ENCODE measurements at regions not wholly inside any gene's neighbourhood (a gene's known extent, or its start where the extent isn't known, plus 50 kb on each side); places are given as distances from the start of the nearest gene placed in this dataset.

DNA sequence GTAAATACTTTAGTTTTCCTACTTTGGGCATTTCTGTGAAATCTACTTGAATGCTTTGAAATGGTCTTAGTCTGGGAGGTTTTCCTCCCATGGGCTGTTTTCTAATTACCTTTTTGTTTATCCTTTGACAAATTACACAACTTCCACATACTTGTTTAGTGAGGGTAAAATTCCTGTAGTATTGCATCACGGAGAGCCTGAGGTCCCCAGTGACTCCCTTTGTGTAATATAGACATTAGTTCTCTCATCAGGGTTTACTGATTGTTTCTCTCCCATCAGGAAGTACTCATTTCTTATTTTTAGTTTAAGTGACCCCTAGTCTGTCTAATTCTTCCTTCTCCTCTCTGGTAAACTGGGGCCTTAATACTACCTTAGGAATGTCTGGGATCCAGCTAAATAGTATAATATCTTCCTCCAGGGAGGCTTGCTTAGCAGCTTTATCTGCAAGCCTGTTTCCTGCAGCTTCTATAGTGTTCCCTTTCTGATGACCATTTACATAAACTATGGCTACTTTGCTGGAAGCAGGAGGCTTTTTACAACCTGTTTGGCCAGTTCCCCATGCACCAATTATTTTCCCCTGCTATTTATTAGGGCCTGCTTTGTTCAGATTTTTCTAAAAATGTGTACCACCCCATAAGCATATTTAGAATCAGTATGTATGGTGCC lies 87.2 kb upstream of the XCR1 start:
- no peak for DNase-seq (ENCODE audit: low read depth in 4 of 4, low spot score in 1 of 4)

DNA sequence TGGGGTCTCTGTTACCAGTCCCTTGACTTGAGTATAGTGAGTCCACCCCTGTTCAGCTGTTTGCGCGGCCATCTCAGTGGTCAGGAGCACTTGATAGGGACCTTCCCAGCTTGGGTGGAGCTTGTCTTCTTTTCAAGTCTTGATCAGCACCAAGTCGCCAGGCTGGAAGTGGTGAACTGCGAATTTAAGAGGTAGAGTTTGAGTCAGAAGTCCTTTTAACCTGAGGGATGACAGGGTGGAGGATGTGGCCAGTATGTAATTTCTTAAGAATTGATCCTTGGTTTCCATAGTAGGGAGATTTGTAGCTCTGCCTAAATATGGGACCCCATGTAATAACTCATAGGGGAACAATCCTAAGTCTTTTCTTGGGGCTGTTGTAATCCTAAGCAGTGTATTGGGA lies 86.3 kb upstream of the XCR1 start:
- no peak for DNase-seq (ENCODE audit: low read depth in 4 of 4, low spot score in 1 of 4)

DNA sequence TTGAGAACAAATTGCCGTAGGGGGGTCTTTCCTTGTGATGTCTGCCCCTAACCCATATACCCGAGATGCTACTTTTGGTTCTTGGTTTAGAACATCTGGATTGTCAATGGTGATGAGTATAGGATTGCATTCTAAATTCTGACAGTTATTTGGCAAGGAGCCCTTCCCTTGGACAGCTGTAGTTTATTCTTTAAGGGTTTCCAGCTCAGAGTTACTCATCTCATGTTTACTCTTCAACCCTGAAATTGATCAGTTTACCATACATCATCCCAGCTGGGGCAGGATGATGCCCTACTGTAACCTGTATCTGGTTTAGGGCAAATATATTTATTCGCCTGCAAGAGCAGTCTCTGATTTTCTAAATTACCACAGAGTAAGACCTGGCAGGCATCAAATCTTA lies 85.7 kb upstream of the XCR1 start:
- no peak for DNase-seq (ENCODE audit: low read depth in 4 of 4, low spot score in 1 of 4)

DNA sequence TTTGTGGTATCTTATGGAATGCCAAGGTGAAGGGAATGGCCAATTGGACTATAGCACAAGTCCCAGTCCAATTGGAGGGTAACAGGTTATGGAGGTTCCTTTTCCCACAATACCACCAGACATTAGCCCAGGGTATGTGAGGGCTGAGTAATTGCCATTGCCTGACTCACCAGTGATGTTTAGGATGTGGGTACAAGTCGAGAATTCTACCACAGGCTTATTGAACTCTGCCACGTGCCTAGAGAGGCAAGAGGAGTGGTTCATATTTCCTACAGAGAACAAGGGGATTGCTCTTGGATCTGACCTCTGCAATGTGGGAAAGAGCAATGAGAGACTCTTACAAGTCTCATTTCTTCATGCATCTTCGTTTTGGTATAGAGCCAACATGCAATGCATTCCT lies 85.0 kb upstream of the XCR1 start:
- no peak for DNase-seq (ENCODE audit: low read depth in 4 of 4, low spot score in 1 of 4)

DNA sequence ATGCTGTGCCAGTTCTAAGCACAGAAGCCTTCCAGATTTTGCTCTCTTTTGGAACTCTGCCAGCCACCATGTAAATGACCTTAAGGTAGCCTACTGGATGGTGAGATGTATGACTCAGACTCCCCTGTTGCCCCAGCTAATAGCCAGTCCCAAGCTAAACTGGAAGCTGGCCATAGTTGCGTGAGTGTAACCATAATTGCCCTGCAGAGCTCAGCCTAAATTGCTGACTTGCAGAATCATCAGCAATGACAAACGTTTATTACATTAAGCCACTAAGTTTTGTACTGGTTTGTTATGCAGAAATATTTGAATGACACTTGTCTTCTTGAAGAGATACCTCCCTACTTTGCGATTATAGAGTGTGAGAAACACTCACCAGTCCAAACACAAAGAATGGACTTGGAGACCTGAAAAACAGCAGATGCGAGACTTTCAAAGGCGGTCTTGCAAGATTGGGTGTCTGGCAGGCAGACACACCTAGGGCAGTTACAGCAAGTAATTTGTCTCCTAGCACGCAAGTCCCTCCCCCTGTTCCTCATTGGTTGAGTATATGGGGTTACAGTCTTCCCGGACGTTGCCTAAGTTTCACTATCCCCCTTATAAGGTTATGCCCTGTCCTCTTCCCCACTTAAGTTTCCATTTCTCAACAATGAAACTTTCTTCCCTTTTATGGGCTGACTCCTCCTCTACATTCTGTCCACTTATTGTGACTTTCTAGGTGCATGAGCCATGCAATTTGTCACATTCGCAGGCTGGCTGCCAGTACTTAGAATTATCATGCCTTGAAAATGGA lies 83.6 kb upstream of the XCR1 start:
- no peak for DNase-seq (ENCODE audit: low read depth in 4 of 4, low spot score in 1 of 4)

DNA sequence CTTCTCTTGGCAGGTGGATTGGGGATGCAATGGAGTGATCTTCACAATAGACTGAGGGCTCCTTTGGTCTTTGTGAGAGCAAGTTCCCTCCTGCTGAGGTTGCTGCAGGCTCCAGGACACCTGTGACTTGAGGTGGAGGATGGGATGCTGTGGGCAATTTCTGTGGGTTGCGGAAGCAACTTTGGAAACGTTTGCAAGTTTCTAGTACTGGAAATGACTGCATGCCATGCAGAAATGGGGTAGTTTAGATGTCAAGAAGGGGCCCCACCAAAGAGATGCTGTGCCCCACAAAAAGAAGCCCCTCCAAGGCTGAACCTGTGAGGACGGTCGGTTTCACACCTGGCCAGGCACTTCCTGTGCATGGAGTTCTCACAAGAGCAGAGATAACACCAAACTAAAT lies 80.4 kb upstream of the XCR1 start:
- no peak for DNase-seq (ENCODE audit: low read depth in 4 of 4, low spot score in 1 of 4)

DNA sequence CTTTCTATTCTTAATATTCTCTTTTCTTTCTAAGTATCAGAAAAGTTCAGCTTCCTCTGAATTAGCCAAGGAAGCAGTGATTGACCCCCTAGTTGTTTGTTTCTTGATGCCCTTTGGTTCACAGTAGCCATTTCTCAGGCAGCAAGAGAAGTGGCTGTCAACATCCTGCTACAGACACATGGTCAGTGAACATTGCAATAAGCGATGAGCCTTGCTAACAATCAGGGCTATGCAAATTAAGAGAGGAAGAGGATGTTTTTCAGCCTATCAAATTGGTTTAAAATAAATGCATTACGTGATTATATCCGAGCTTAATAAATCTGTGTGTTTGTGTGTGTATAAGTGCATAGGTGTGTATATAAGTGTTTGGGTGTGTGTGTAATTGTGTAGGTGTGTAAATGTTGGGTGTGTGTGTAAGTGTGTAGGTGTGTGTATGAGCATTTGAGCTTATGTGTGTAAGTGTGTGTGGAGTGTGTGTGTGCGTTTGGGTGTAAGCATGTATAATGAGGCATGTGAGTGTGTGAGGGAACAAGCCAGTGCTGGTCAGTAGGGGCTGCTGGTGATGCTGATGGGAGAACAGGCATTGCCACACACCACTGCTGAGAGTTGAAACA lies 78.1 kb upstream of the XCR1 start:
- DNase-seq (ENCODE audit: low read depth in 4 of 4, low spot score in 1 of 4) = no peak

DNA sequence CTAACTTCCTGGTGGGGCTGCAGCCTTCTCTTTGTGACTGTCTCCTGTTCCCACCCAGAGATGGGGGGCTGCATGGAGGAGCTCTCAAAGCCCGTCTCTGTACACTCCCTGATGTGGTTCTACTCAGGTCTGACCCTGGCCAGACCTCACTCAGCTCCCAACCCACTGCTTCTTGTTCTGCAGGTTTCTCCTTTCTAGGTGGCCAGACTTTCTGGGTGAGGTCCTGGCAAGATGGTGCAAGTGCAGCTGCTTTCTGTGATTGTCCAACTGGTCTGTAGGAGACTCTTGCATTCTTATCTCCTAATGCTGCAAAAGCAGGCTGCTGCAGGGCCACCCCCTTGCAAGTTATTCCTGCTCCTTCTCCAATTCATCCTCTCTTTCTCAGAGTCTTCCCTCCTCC lies 77.4 kb upstream of the XCR1 start:
- no peak for DNase-seq (ENCODE audit: low read depth in 4 of 4, low spot score in 1 of 4)

DNA sequence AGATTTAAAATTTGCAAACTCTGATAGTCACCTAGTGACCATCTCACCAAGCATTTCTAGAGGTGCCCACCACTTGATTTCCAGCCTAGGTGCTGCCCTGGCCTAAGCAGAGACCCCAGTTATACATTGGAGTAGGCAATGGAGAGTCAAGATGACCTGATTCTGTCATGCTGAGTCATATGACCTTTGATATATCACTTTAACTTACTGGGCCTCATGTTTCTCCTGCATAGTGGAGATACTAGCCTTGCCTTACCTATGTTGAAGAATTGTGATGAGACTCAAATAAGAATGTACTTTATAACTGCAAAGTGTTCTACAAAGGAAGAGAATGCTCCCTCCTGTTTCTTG lies 75.5 kb upstream of the XCR1 start:
- no peak for DNase-seq (ENCODE audit: low read depth in 4 of 4, low spot score in 1 of 4)

DNA sequence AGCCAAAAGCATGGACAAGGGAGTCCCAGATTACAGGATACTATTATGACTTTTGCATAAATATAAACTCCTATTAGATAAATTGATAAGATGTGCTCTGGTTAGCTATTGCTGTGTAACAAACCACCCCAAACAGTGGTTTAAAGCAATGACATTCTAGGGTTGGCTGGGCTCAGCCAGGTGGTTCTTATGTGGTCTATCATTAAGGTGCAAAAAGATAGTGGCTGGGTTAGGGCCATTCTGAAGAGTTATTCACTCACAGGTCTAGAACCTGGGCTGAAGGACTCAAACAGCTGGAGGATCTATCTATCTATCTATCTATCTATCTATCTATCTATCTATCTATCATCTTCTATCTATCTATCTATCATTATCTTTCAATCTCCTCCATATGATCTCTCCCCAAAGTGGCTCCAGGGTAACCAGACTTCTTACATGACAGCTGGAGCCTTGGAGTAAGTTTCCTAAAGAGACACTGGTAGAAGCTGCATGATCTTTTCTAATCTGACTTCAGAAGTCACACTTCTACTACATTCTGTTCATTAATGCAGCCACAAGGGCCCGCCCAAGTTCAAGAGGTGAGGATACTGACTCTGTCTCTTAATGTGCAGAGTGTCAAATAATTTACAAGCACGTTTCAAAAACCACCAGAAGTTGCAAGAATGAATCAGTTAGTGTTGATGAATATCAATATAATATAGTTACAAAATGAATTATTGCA lies 74.9 kb upstream of the XCR1 start:
- no peak for DNase-seq (ENCODE audit: low read depth in 4 of 4, low spot score in 1 of 4)

DNA sequence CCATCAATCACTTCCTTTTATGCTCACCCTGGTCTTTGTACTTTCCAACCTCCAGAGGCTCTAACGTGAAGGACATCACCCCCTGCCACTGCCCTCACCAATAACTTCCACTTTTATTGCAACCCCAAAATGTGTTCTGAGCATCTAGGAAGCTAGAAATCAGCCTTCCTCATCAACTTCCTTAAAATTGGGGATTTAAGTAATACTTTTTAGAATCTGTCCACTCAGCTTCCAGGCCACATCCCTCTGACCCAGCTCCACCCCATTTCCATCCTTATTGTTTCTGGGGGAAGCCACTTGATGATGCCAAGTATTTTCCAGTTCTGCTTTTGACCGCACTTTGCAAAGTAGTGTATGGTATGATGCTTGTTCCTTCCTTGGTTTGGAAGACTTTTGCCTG lies 73.5 kb upstream of the XCR1 start:
- DNase-seq (ENCODE audit: low read depth in 4 of 4, low spot score in 1 of 4) = no peak

DNA sequence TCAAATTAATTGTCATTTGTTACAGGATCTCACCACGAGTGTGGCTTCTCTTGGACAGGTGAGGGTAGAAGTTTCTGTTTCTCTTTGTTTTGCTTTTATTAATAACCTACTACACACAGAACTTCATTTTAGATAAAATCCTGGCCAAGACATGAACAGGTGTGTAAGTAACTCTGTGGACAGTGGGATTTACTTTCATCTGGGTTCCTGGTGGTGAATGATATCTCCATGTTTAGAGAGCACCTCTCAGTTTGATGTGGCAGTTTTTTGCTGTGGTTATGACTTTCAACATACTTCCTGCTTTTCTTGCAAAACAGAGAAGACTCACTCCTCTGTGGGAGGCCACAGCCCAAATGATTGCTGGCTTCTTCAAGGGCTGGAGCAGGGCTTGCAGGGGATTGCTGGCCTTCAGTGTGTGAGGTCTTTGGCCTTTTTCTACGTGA lies 71.1 kb upstream of the XCR1 start:
- DNase-seq (ENCODE audit: low read depth in 4 of 4, low spot score in 1 of 4) = peak in 1 of 4 experiments; percentile 15

DNA sequence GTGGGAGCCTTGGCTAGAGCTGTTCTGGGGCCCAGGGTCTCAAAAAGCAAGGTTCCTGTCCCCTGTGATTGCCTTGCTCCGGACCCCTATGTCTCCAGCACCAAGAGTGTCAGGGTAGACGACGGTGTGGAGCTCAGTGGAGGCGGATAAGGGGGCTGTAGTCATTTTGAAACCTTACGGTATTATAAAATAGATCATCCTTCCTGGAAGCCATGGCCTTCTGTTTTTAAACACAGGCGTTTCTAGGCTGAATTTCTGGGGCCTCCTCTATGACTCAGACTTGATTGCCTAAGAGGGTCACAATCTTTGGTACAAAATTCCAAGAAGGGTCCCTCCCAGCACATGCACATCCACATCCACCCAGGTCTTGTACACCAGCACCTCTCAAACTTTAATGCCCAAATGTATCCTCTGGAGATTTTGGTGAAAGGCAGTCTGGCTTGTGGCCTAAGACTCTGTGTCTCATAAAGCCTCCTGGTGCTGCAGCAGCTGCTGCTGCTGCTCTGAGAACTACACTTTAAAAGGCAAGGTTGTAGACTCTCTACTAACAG lies 70.5 kb upstream of the XCR1 start:
- peak in 1 of 4 experiments; percentile 20 for DNase-seq (ENCODE audit: low read depth in 4 of 4, low spot score in 1 of 4)

DNA sequence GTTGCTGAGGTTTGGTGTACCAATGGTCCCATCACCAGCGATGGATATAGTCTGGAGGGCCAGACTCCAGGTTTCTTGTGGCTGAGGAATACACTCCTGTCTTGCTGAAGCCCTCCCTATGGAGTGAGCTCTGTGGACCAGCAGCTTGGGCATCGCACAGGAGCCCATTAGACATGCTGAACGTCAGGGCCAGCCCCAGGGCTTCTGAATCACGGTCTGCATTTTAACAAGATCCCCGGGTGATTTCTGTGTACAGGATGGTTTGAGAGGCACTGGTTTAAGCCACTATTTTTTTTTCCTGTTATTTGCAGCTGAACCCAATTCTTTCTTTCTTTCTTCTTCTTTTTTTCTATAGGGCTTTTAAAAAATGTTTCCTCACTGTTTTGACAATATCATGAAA lies 69.5 kb upstream of the XCR1 start:
- no peak for DNase-seq (ENCODE audit: low read depth in 4 of 4, low spot score in 1 of 4)

DNA sequence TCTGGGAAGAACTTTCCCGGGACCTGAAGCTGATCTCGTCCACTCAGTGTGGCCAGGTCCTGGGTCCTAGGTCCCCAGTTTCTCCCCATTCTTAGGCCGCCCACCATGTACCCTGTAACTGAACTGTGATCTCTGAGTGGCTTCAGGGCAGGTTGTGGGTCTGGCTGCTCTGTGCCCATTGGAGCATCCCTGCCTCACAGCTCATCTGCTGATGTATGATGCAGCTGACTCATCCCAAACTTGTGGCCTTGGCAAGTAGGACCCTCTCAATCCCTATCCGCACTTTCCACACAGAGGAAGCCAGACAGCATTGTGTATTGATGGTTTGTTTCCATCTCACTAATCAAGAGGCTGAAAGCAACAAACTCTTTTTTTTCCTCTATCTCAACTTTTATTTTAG lies 69.1 kb upstream of the XCR1 start:
- no peak for DNase-seq (ENCODE audit: low read depth in 4 of 4, low spot score in 1 of 4)

DNA sequence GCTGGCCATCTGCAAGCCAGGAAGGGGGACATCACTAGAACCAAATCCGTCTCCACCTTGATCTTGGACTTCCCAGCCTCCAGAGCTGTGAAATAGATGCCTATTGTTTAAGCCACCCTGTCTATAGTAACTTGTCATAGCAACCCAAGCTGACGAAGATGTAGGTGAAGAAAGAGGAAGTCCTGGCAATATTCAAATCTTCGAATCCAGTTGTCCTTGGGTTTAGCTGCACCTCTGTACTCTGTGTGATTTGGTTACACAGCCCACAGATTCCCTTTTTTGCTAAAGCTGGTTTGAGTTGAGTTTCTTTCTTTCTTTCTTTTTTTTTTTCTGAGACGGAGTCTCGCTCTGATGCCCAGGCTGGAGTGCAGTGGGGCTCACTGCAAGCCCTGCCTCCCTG lies 68.0 kb upstream of the XCR1 start:
- DNase-seq (ENCODE audit: low read depth in 4 of 4, low spot score in 1 of 4) = no peak

DNA sequence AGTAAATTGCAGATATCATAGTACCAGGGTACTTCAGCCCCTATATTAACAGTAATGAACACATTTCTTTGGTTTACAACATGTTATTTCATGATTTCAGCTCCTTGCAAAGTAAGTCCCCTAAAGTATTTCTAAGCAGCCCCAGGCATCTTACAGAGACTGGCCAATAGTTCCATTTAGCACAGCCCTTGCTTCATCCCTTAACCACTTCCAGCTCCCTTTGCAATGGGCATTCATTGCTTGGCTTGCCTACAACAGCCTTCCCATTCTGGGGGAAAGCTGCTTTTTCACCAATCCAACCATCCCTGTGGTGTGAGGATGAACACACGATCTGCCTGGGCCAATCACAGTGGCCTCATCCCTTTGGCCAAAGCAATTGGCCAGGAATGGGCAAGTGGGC lies 67.2 kb upstream of the XCR1 start:
- no peak for DNase-seq (ENCODE audit: low read depth in 4 of 4, low spot score in 1 of 4)

DNA sequence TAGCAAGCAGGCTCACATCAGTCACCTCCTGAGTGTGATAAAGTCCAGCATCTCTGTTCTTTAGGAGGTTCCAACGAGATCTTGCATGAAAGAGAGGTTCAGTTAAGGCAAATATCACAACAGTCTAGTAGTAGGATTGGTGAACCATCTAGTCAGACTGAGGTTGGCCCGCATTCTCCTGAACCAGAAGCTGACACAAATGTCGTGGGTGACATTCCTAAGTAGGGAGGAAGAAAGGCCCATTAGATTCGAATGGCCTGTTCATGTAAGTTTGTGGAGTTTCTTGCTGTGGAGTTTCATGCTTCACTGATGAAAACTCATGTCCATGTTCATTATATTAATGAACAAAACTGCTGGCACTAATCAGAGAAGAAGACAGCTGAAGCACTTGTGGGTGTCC lies 66.7 kb upstream of the XCR1 start:
- no peak for DNase-seq (ENCODE audit: low read depth in 4 of 4, low spot score in 1 of 4)

DNA sequence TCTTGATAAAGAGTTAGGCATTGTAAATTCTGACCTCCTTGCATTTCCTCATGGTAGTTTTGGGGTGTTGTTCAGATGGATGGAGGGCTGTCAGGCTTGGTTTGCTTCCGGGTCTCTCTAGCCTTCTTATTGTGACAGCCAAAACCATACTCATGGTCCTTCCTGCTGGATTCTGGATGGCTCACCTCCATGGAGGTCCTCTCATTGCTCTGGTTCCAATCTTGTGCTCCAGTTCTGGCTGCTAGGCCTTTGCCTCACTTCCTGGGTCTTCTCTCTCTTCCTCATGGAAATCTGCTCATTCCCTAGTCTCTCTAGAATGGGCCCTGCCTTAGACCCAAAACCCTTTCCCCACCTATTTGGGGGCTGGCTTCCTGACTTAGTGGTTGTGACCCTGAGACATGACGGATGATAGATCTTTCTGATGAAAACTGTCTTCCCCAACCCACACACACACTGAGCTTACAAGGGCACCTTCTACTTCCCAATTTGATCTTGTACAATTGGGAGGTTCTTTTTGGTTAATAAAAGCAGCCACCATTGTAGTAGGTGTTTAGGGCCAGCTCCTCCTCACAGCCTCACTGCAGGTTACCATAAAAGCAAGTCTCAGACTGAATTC lies 66.2 kb upstream of the XCR1 start:
- DNase-seq (ENCODE audit: low read depth in 4 of 4, low spot score in 1 of 4) = no peak

DNA sequence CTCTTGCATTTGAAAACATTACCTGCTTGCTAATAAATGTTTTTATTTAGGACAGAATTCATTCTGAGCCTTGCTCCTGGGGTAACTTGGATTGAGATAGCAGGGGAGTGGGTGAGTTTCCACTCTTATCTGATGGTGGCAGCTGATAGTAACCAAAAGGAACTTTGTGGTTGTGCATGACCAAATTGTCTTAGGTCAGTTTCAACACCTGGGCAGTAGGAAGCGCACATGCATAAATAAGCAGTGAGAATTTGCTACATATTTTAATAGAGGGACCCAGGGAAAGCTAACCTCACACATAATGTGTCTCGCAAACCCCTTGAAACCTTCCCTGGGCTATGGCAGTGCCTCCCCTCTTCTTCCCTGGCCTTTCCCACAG lies 65.4 kb upstream of the XCR1 start:
- no peak for DNase-seq (ENCODE audit: low read depth in 4 of 4, low spot score in 1 of 4)

All from stimulated activated CD4-positive, alpha-beta T cell treated with anti-CD3 and anti-CD28 coated beads, Interleukin-1b, Interleukin-23, amount 100 ng/mL, for 24 hours (primary cell).